VCaP (cell line): ENCODE measurements at regions not wholly inside any gene's neighbourhood (a gene's known extent, or its start where the extent isn't known, plus 50 kb on each side); places are given as distances from the start of the nearest gene placed in this dataset.
A peak's percentile ranks its signal among the peaks of the same experiment; 100 is the strongest.
"Not testable (repeated sequence)": the region's sequence is repeated elsewhere in the genome, so short reads cannot be mapped to it uniquely, and the experiment has no call there.

Source experiments
- H3K27ac ChIP-seq: fragments of 450-650 bp; 2 replicates; pipeline ENCODE4 v1.5.1; 2017
- CTCF ChIP-seq: fragments of 450-650 bp; conservative IDR thresholded peaks from 2 replicates; pipeline ENCODE4 v1.5.1; 2017; ENCODE audit warnings: mild to moderate bottlenecking, moderate library complexity

- no peak overlapping the region for H3K27ac ChIP-seq
- no peak for TF ChIP-seq CTCF
These were observed 110.4 kb upstream of the EXOC2 start for GRCh38 chr6:803191-803977.

- TF ChIP-seq CTCF = no peak
- no peak overlapping the region for H3K27ac ChIP-seq
These were observed 109.8 kb upstream of the EXOC2 start for GRCh38 chr6:802701-803100.

- not testable (repeated sequence) for H3K27ac ChIP-seq
These were observed 109.3 kb upstream of the EXOC2 start for GRCh38 chr6:802223-802622.

GRCh38 chr6:799769-800168 lies 106.8 kb upstream of the EXOC2 start:
- no peak overlapping the region for H3K27ac ChIP-seq

GRCh38 chr6:797479-798077 lies 104.6 kb upstream of the EXOC2 start:
- peak; percentile 56 for TF ChIP-seq CTCF
- no peak overlapping the region for H3K27ac ChIP-seq

More at GRCh38 chr6:799769-800168, 106.8 kb upstream of the EXOC2 start:
- no peak for TF ChIP-seq CTCF

GRCh38 chr6:795046-795685 lies 102.2 kb upstream of the EXOC2 start:
- no peak for TF ChIP-seq CTCF
- H3K27ac ChIP-seq = no peak overlapping the region

GRCh38 chr6:793261-793660 lies 100.3 kb upstream of the EXOC2 start:
- no peak overlapping the region for H3K27ac ChIP-seq
- TF ChIP-seq CTCF = no peak

- no peak for TF ChIP-seq CTCF
- H3K27ac ChIP-seq = no peak overlapping the region
These were observed 99.7 kb upstream of the EXOC2 start for GRCh38 chr6:792662-793061.
